SK-N-SH treated with all-trans-retinoic acid at 6 μM for 48 hours (cell line): ENCODE measurements at regions not wholly inside any gene's neighbourhood (a gene's known extent, or its start where the extent isn't known, plus 50 kb on each side); places are given as distances from the start of the nearest gene placed in this dataset.
"Not testable (repeated sequence)": the region's sequence is repeated elsewhere in the genome, so short reads cannot be mapped to it uniquely, and the experiment has no call there.

Source experiments
- ATAC-seq: fragments of 200-7000 bp; cut with Tn5 transposase; 3 replicates; pipeline ENCODE4 v1.9.1; 2020; ENCODE audit warnings: mild to moderate bottlenecking, moderate library complexity
- BACH2 ChIP-seq: fragments of 250-450 bp; sonication (Bioruptor Pico); IDR thresholded peaks from 2 replicates; pipeline ENCODE4 v1.9.0; 2021; ENCODE audit warnings: mild to moderate bottlenecking, borderline replicate concordance
- CSDC2 ChIP-seq: fragments of 250-450 bp; sonication (Bioruptor Pico); IDR thresholded peaks from 2 replicates; pipeline ENCODE4 v1.5.0; 2020; ENCODE audit warnings: mild to moderate bottlenecking, moderate library complexity
- CSRNP3 ChIP-seq: fragments of 250-450 bp; sonication (Bioruptor Pico); IDR thresholded peaks from 2 replicates; pipeline ENCODE4 v1.5.1; 2021; ENCODE audit warnings: mild to moderate bottlenecking, moderate library complexity
- ESRRG ChIP-seq: fragments of 250-450 bp; sonication (Bioruptor Pico); IDR thresholded peaks from 2 replicates; pipeline ENCODE4 v1.6.1; 2021; ENCODE audit warnings: mild to moderate bottlenecking
- GLIS3 ChIP-seq: fragments of 250-450 bp; sonication (Bioruptor Pico); IDR thresholded peaks from 2 replicates; pipeline ENCODE4 v1.5.0; 2020; ENCODE audit warnings: mild to moderate bottlenecking, moderate library complexity
- ISL1 ChIP-seq: fragments of 250-450 bp; sonication (Bioruptor Pico); IDR thresholded peaks from 2 replicates; pipeline ENCODE4 v2.1.2; 2022; ENCODE audit warnings: mild to moderate bottlenecking, moderate library complexity
- POU6F1 ChIP-seq: fragments of 250-450 bp; sonication (Bioruptor Pico); IDR thresholded peaks from 2 replicates; pipeline ENCODE4 v1.8.0; 2021; ENCODE audit warnings: low read depth, mild to moderate bottlenecking, moderate library complexity, borderline replicate concordance
- PPARA ChIP-seq: fragments of 250-450 bp; sonication (Bioruptor Pico); IDR thresholded peaks from 2 replicates; pipeline ENCODE4 v1.5.0; 2020; ENCODE audit warnings: mild to moderate bottlenecking, borderline replicate concordance
- RARB ChIP-seq: fragments of 250-450 bp; sonication (Bioruptor Pico); IDR thresholded peaks from 2 replicates; pipeline ENCODE4 v1.8.0; 2021; ENCODE audit warnings: mild to moderate bottlenecking, moderate library complexity
- SNAI2 ChIP-seq: fragments of 250-450 bp; sonication (Bioruptor Pico); IDR thresholded peaks from 2 replicates; pipeline ENCODE4 v1.5.0; 2020; ENCODE audit warnings: mild to moderate bottlenecking, moderate library complexity
- TOX ChIP-seq: fragments of 250-450 bp; sonication (Bioruptor Pico); IDR thresholded peaks from 2 replicates; pipeline ENCODE4 v1.8.0; 2021; ENCODE audit warnings: mild to moderate bottlenecking, moderate library complexity, borderline replicate concordance
- TSHZ2 ChIP-seq: fragments of 250-450 bp; sonication (Bioruptor Pico); IDR thresholded peaks from 2 replicates; pipeline ENCODE4 v1.5.0; 2020; ENCODE audit warnings: mild to moderate bottlenecking, moderate library complexity
- ZC3H10 ChIP-seq: fragments of 250-450 bp; sonication (Bioruptor Pico); IDR thresholded peaks from 2 replicates; pipeline ENCODE4 v1.5.1; 2021; ENCODE audit warnings: mild to moderate bottlenecking, moderate library complexity
- ZFP3 ChIP-seq: fragments of 250-450 bp; sonication (Bioruptor Pico); IDR thresholded peaks from 2 replicates; pipeline ENCODE4 v1.5.0; 2020; ENCODE audit warnings: mild to moderate bottlenecking, moderate library complexity
- ZFP30 ChIP-seq: fragments of 450-650 bp; formaldehyde crosslinking; IDR thresholded peaks from 2 replicates; pipeline ENCODE4 v1.5.0; 2022; ENCODE audit warnings: mild to moderate bottlenecking, moderate library complexity
- ZNF565 ChIP-seq: fragments of 450-650 bp; formaldehyde crosslinking; conservative IDR thresholded peaks from 2 replicates; pipeline ENCODE4 v1.5.0; 2020; ENCODE audit warnings: low read depth, mild to moderate bottlenecking, moderate library complexity
- ZNF70 ChIP-seq: fragments of 450-650 bp; formaldehyde crosslinking; IDR thresholded peaks from 2 replicates; pipeline ENCODE4 v1.5.0; 2020; ENCODE audit warnings: mild to moderate bottlenecking, moderate library complexity
- ZNF8 ChIP-seq: fragments of 450-650 bp; formaldehyde crosslinking; IDR thresholded peaks from 2 replicates; pipeline ENCODE4 v1.5.0; 2020; ENCODE audit warnings: mild to moderate bottlenecking, moderate library complexity
- TF ChIP-seq, protein P1 (sequence below): fragments of 250-450 bp; sonication (Bioruptor Pico); IDR thresholded peaks from 2 replicates; pipeline ENCODE4 v1.5.1; 2020; ENCODE audit warnings: low read depth, mild to moderate bottlenecking, moderate library complexity

- not testable (repeated sequence) for ATAC-seq
Measured at GRCh38 chr1:31495770-31496169, 80.5 kb upstream of the TINAGL1 start.

- no peak for TF ChIP-seq POU6F1 (CRISPR knock-in tag)
- no peak for TF ChIP-seq BACH2 (CRISPR knock-in tag)
- TF ChIP-seq ZFP30 (CRISPR knock-in tag), result no peak
- TF ChIP-seq GLIS3 (CRISPR knock-in tag), result no peak
- TF ChIP-seq TOX (CRISPR knock-in tag), result no peak
- TF ChIP-seq ZNF565 (CRISPR knock-in tag), result no peak
- TF ChIP-seq ZNF8 (CRISPR knock-in tag), result no peak
- no peak for TF ChIP-seq ZNF70 (CRISPR knock-in tag)
- TF ChIP-seq SNAI2, result no peak
- TF ChIP-seq TSHZ2, result no peak
- no peak for TF ChIP-seq ZC3H10 (CRISPR knock-in tag)
- no peak for TF ChIP-seq RARB (CRISPR knock-in tag)
- ATAC-seq, result no peak
Measured at GRCh38 chr1:31497601-31498000, 78.7 kb upstream of the TINAGL1 start.

- TF ChIP-seq TSHZ2, result no peak
- no peak for TF ChIP-seq CSDC2 (CRISPR knock-in tag)
- no peak for TF ChIP-seq ZC3H10 (CRISPR knock-in tag)
- no peak for TF ChIP-seq POU6F1 (CRISPR knock-in tag)
- no peak for TF ChIP-seq ZNF565 (CRISPR knock-in tag)
- TF ChIP-seq PPARA (CRISPR knock-in tag), result no peak
- no peak for TF ChIP-seq CSRNP3 (CRISPR knock-in tag)
- no peak for TF ChIP-seq ISL1
- no peak for TF ChIP-seq RARB (CRISPR knock-in tag)
- no peak for TF ChIP-seq GLIS3 (CRISPR knock-in tag)
- TF ChIP-seq, protein P1, sequence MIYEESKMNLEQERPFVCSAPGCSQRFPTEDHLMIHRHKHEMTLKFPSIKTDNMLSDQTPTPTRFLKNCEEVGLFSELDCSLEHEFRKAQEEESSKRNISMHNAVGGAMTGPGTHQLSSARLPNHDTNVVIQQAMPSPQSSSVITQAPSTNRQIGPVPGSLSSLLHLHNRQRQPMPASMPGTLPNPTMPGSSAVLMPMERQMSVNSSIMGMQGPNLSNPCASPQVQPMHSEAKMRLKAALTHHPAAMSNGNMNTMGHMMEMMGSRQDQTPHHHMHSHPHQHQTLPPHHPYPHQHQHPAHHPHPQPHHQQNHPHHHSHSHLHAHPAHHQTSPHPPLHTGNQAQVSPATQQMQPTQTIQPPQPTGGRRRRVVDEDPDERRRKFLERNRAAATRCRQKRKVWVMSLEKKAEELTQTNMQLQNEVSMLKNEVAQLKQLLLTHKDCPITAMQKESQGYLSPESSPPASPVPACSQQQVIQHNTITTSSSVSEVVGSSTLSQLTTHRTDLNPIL (CRISPR knock-in tag), result no peak
- no peak for TF ChIP-seq ESRRG (CRISPR knock-in tag)
- no peak for TF ChIP-seq ZFP3 (CRISPR knock-in tag)
- ATAC-seq, result no peak
Measured at GRCh38 chr1:31498376-31499040, 77.8 kb upstream of the TINAGL1 start.
